ENCODE measurements at regions not wholly inside any gene's neighbourhood (a gene's known extent, or its start where the extent isn't known, plus 50 kb on each side); places are given as distances from the start of the nearest gene placed in this dataset.

DNA sequence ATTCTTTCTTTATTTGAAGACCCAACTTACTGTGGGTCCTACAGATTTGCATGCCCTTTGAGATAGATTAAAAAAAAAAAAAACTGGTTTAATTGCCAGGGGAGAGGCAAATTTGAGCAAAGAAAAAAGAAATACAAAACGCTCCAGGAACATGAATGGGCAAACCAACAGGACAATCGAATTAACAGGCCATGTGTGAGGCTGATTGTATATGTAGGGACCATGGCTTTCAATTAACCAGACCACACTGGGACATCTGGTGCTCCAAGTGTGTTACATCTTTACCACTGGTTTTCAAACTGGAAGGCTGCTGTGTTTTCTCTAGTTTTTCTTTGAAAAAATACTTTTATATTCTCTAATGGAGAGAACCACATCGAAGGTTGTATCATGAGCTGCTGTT is 612.1 kb upstream of the SEMA6A start:
- WGBS (ENCODE audit: extremely low coverage, insufficient read length, low lambda C conversion rate), result no CpG with 5 or more reads among the region's 3 CpGs
- Histone ChIP-seq H3K23ac (ENCODE audit: insufficient read length, low read depth, low read length) (no peak overlapping the region), H2BK5ac (ENCODE audit: insufficient read length, low read length) (no peak overlapping the region), H2BK120ac (ENCODE audit: low read depth, low read length, poor library complexity, severe bottlenecking) (no peak overlapping the region), H3K27ac (ENCODE audit: insufficient read length, low read depth, low read length) (no peak overlapping the region), H4K20me1 (ENCODE audit: control insufficient read depth, insufficient read depth, insufficient read length) (no peaks in the 10 kb centered on the region), H3K4me1 (ENCODE audit: insufficient read depth, low read length) (peaks cover 3% of the 10 kb centered on the region; the same call in 1 of the 2 replicates), H4K5ac (ENCODE audit: insufficient read length, low read depth, low read length) (no peak overlapping the region), H4K91ac (ENCODE audit: insufficient read length, low read depth, low read length) (no peak overlapping the region), H3K79me1 (ENCODE audit: insufficient read depth, low read depth, low read length, poor library complexity, severe bottlenecking) (no peaks in the 10 kb centered on the region), H2BK15ac (ENCODE audit: low read depth, low read length) (no peak overlapping the region), H3K9ac (ENCODE audit: extremely low read depth, insufficient read length, low read length) (no peak overlapping the region), H3K4ac (ENCODE audit: low read depth, low read length) (no peak overlapping the region), H2BK20ac (ENCODE audit: low read depth, low read length, poor library complexity, severe bottlenecking) (no peak overlapping the region), H4K8ac (replicated peaks; ENCODE audit: insufficient read length, low read depth, low read length) (no peak overlapping the region), H3K79me2 (ENCODE audit: insufficient read depth, low read length) (no peaks in the 10 kb centered on the region), H3K14ac (ENCODE audit: insufficient read depth, low read length) (no peak overlapping the region), H3K23me2 (ENCODE audit: insufficient read length, low read depth, low read length, poor library complexity, severe bottlenecking) (no peaks in the 10 kb centered on the region), H3K4me2 (ENCODE audit: insufficient read depth, insufficient read length, low read length) (no peak overlapping the region), H2AK5ac (ENCODE audit: insufficient read length, low read length) (no peak overlapping the region), H3K18ac (ENCODE audit: insufficient read length, low read depth, low read length) (no peak overlapping the region), H2AFZ (ENCODE audit: low read length) (no peak overlapping the region), H3T11ph (ENCODE audit: low read length) (no peak overlapping the region), H2BK12ac (ENCODE audit: insufficient read length, low read depth, low read length) (no peak overlapping the region), H3K9me3 (ENCODE audit: control insufficient read depth, low read depth, low read length) (no peaks in the 10 kb centered on the region), H3K56ac (ENCODE audit: insufficient read length, low read depth, low read length) (no peak overlapping the region), H3K27me3 (ENCODE audit: insufficient read depth, low read length) (no peaks in the 10 kb centered on the region)
- DNase-seq, result no peak
- Mint-ChIP-seq H3K4me1 (peaks cover 11 to 12% of the 10 kb centered on the region in 2 experiments), H3K36me3 (ENCODE audit: insufficient read depth in 1 of 3, low read depth in 3 of 3) (no peaks in the 10 kb centered on the region), H3K9me3 (no peaks in the 10 kb centered on the region), H3K27me3 (ENCODE audit: low read depth) (no peaks in the 10 kb centered on the region), H3K27ac (no peak overlapping the region), H3K4me3 (no peak overlapping the region)
- TF ChIP-seq, protein P1, sequence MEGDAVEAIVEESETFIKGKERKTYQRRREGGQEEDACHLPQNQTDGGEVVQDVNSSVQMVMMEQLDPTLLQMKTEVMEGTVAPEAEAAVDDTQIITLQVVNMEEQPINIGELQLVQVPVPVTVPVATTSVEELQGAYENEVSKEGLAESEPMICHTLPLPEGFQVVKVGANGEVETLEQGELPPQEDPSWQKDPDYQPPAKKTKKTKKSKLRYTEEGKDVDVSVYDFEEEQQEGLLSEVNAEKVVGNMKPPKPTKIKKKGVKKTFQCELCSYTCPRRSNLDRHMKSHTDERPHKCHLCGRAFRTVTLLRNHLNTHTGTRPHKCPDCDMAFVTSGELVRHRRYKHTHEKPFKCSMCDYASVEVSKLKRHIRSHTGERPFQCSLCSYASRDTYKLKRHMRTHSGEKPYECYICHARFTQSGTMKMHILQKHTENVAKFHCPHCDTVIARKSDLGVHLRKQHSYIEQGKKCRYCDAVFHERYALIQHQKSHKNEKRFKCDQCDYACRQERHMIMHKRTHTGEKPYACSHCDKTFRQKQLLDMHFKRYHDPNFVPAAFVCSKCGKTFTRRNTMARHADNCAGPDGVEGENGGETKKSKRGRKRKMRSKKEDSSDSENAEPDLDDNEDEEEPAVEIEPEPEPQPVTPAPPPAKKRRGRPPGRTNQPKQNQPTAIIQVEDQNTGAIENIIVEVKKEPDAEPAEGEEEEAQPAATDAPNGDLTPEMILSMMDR (conservative IDR thresholded peaks at IDR 0.05), result no peak
